Lower lobe of right lung (tissue), 2 donors: ENCODE measurements at regions not wholly inside any gene's neighbourhood (a gene's known extent, or its start where the extent isn't known, plus 50 kb on each side); places are given as distances from the start of the nearest gene placed in this dataset.

Source experiments
- ATAC-seq, 2 donors: fragments of 200-7000 bp; cut with Tn5 transposase; one replicate each; pipeline ENCODE4 v1.9.1; 2020 to 2022; ENCODE audit warnings: mild to moderate bottlenecking in 2 of 2, moderate library complexity in 2 of 2
- DNase-seq: peaks from one replicate; pipeline ENCODE4 v3.0.0-alpha.2; 2020
- H3K27ac ChIP-seq: fragments of 200-600 bp; one replicate; pipeline ENCODE4 v1.8.0; 2022
- H3K27me3 ChIP-seq: fragments of 200-600 bp; one replicate; pipeline ENCODE4 v1.8.0; 2022; ENCODE audit warnings: low read depth
- H3K36me3 ChIP-seq: fragments of 200-600 bp; one replicate; pipeline ENCODE4 v1.8.0; 2022; ENCODE audit warnings: mild to moderate bottlenecking
- H3K4me1 ChIP-seq: fragments of 200-600 bp; one replicate; pipeline ENCODE4 v1.8.0; 2022
- H3K4me3 ChIP-seq: fragments of 200-600 bp; one replicate; pipeline ENCODE4 v1.8.0; 2022; ENCODE audit warnings: mild to moderate bottlenecking
- H3K9me3 ChIP-seq: fragments of 200-600 bp; one replicate; pipeline ENCODE4 v1.8.0; 2022
- intact Hi-C: fragments of 100-400 bp; cut with DNase I; formaldehyde crosslinking; loops from one replicate; pipeline ENCODE4 v1.11.0; 2022
- TF ChIP-seq, protein P1 (sequence below): fragments of 200-600 bp; IDR thresholded peaks from one replicate; pipeline ENCODE4 v1.8.0; 2022; ENCODE audit warnings: antibody characterized with exemption, mild to moderate bottlenecking
- donor health status: DM: no; HTN: yes; CAD: no; lungs with severe emphysema.

GRCh38 chr12:38490941-38491340 is 174.4 kb downstream of the ALG10B start:
- no peak for DNase-seq
- ATAC-seq = no peak

GRCh38 chr12:38501481-38501880 is 184.9 kb downstream of the ALG10B start:
- ATAC-seq (no peak), DNase-seq (no peak)

More at GRCh38 chr12:38490941-38491340, 174.4 kb downstream of the ALG10B start:
- H3K4me1 ChIP-seq = no peaks in the 10 kb centered on the region
- no peaks in the 10 kb centered on the region for H3K27me3 ChIP-seq
- no peak overlapping the region for H3K27ac ChIP-seq
- H3K9me3 ChIP-seq = no peaks in the 10 kb centered on the region
- intact Hi-C loops = no loop called here
- no peak overlapping the region for H3K4me3 ChIP-seq
- TF ChIP-seq, protein P1, sequence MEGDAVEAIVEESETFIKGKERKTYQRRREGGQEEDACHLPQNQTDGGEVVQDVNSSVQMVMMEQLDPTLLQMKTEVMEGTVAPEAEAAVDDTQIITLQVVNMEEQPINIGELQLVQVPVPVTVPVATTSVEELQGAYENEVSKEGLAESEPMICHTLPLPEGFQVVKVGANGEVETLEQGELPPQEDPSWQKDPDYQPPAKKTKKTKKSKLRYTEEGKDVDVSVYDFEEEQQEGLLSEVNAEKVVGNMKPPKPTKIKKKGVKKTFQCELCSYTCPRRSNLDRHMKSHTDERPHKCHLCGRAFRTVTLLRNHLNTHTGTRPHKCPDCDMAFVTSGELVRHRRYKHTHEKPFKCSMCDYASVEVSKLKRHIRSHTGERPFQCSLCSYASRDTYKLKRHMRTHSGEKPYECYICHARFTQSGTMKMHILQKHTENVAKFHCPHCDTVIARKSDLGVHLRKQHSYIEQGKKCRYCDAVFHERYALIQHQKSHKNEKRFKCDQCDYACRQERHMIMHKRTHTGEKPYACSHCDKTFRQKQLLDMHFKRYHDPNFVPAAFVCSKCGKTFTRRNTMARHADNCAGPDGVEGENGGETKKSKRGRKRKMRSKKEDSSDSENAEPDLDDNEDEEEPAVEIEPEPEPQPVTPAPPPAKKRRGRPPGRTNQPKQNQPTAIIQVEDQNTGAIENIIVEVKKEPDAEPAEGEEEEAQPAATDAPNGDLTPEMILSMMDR = no peak
- no peaks in the 10 kb centered on the region for H3K36me3 ChIP-seq

GRCh38 chr12:38501991-38502390 is 185.4 kb downstream of the ALG10B start:
- Histone ChIP-seq H3K4me1 (no peaks in the 10 kb centered on the region), H3K4me3 (no peak overlapping the region), H3K27me3 (no peaks in the 10 kb centered on the region), H3K27ac (no peak overlapping the region), H3K9me3 (no peaks in the 10 kb centered on the region), H3K36me3 (no peaks in the 10 kb centered on the region)
- TF ChIP-seq, protein P1 = no peak
- DNase-seq (no peak), ATAC-seq (no peak)
- intact Hi-C loops = no loop called here

More at GRCh38 chr12:38501481-38501880, 184.9 kb downstream of the ALG10B start:
- intact Hi-C loops = no loop called here
- H3K27ac ChIP-seq = no peak overlapping the region
- H3K36me3 ChIP-seq = no peaks in the 10 kb centered on the region
- H3K4me3 ChIP-seq = no peak overlapping the region
- no peaks in the 10 kb centered on the region for H3K4me1 ChIP-seq
- no peaks in the 10 kb centered on the region for H3K27me3 ChIP-seq
- TF ChIP-seq, protein P1 = no peak
- no peaks in the 10 kb centered on the region for H3K9me3 ChIP-seq

DNA sequence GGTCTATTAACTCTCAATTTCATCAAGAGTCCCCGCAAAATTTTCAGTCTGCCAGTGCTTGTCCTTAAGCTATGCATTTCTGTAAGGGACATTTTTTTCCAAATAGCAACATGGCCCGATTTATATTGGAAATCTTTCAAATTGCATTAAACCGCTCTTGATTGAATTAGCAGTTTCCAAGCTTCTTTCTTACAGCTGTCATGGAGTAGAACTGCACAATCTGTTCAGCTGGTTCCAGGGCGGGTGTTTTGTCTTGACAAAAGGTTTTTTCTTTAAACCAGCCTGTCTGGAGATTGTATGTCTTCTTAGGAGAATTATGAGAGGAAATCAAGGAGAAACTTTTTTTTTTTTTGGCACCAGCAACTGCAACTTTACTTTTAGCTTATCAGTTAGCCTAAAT is 185.8 kb downstream of the ALG10B start:
- no peak for ATAC-seq
- no peaks in the 10 kb centered on the region for H3K36me3 ChIP-seq

GRCh38 chr12:38507839-38508238 is 191.3 kb downstream of the ALG10B start:
- intact Hi-C loops = no loop called here
- no peak for DNase-seq
- H3K4me1 ChIP-seq = no peaks in the 10 kb centered on the region
- TF ChIP-seq, protein P1 = no peak
- no peaks in the 10 kb centered on the region for H3K27me3 ChIP-seq
- no peak for ATAC-seq
- no peak overlapping the region for H3K4me3 ChIP-seq
- H3K9me3 ChIP-seq = no peaks in the 10 kb centered on the region
- no peaks in the 10 kb centered on the region for H3K36me3 ChIP-seq
- no peak overlapping the region for H3K27ac ChIP-seq

More for the DNA sequence above, 185.8 kb downstream of the ALG10B start:
- Histone ChIP-seq H3K4me1 (no peaks in the 10 kb centered on the region), H3K4me3 (no peak overlapping the region), H3K9me3 (no peaks in the 10 kb centered on the region), H3K27ac (no peak overlapping the region), H3K27me3 (no peaks in the 10 kb centered on the region)
- intact Hi-C loops = no loop called here
- TF ChIP-seq, protein P1 = no peak
- DNase-seq = no peak

DNA sequence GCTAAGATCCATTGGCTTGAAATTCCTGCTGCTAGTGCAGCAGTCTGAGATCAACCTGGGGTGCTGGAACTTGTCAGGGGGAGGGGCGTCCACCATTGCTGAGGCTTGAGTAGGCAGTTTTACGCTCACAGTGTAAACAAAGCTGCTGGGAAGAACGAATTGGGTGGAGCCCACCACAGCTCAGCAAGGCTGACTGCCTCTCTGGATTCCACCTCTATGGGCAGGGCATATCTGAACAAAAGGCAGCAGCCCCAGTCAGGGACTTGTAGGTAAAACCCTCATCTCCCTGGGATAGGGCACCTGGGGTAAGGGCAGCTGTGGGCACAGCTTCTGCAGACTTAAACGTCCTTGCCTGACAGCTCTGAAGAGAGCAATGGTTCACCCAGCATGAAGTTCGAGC is 191.7 kb downstream of the ALG10B start:
- Histone ChIP-seq H3K4me3 (no peak overlapping the region), H3K4me1 (no peaks in the 10 kb centered on the region), H3K9me3 (no peaks in the 10 kb centered on the region), H3K27ac (no peak overlapping the region), H3K36me3 (no peaks in the 10 kb centered on the region), H3K27me3 (no peaks in the 10 kb centered on the region)
- ATAC-seq = no peak
- DNase-seq = no peak
- intact Hi-C loops = no loop called here
- TF ChIP-seq, protein P1 = no peak
